ENCODE measurements at regions not wholly inside any gene's neighbourhood (a gene's known extent, or its start where the extent isn't known, plus 50 kb on each side); places are given as distances from the start of the nearest gene placed in this dataset.
A peak's percentile ranks its signal among the peaks of the same experiment; 100 is the strongest.

- no peak for DNase-seq
These were observed 494.3 kb downstream of the FOXO1 start for GRCh38 chr13:40172149-40172591.

GRCh38 chr13:40172878-40173277, 493.6 kb downstream of the FOXO1 start:
- Histone ChIP-seq H4K91ac (ENCODE audit: low read depth, low read length) (peak overlapping the region; percentile 65), H4K12ac (ENCODE audit: low read depth, low read length) (peak overlapping the region; percentile 40), H3K4ac (ENCODE audit: low read depth, low read length) (peak overlapping the region; percentile 19), H3K79me2 (ENCODE audit: control insufficient read depth, insufficient read depth, low read length, poor library complexity) (peaks cover 2% of the 10 kb centered on the region), H2BK5ac (ENCODE audit: low read depth, low read length, poor library complexity) (no peak overlapping the region), H2AK5ac (ENCODE audit: low read length) (peak overlapping the region; percentile 73), H3K27ac (ENCODE audit: low read depth, low read length) (no peak overlapping the region), H3K18ac (ENCODE audit: low read length) (peak overlapping the region; percentile 25), H4K8ac (ENCODE audit: low read depth, low read length) (peak overlapping the region; percentile 58), H3K23ac (ENCODE audit: low read length) (no peak overlapping the region), H3K4me1 (ENCODE audit: control insufficient read depth in 1 of 2, insufficient read depth in 2 of 2, low read length in 2 of 2) (peaks cover 6 to 9% of the 10 kb centered on the region in 2 experiments), H3K4me3 (ENCODE audit: low read depth, low read length) (no peak overlapping the region), H3K27me3 (ENCODE audit: insufficient read depth, low read length) (no peaks in the 10 kb centered on the region), H2BK120ac (ENCODE audit: insufficient read depth, low read length, poor library complexity) (peak overlapping the region; percentile 36), H3K4me2 (ENCODE audit: low read length) (no peak overlapping the region), H2BK12ac (ENCODE audit: low read length) (peak overlapping the region; percentile 45), H3K36me3 (ENCODE audit: control insufficient read depth in 1 of 2, insufficient read depth in 2 of 2, low read length in 2 of 2) (no peaks in the 10 kb centered on the region), H3K14ac (ENCODE audit: low read length) (no peak overlapping the region), H3K9me3 (ENCODE audit: insufficient read depth, low read depth, low read length) (no peaks in the 10 kb centered on the region), H2AFZ (ENCODE audit: insufficient read depth, low read length, poor library complexity) (no peak overlapping the region), H3K79me1 (ENCODE audit: low read length) (peaks cover 8% of the 10 kb centered on the region), H3K9ac (ENCODE audit: low read length) (no peak overlapping the region)
- no CpG with 5 or more reads among the region's 7 CpGs for WGBS (ENCODE audit: extremely low coverage, insufficient coverage, insufficient read length)
- no peak for DNase-seq

More at GRCh38 chr13:40172149-40172591, 494.3 kb downstream of the FOXO1 start:
- H3K79me2 ChIP-seq (ENCODE audit: control insufficient read depth, insufficient read depth, low read length, poor library complexity), result peaks cover 2% of the 10 kb centered on the region
- H3K14ac ChIP-seq (ENCODE audit: low read length), result peak overlapping the region; percentile 76
- H4K91ac ChIP-seq (ENCODE audit: low read depth, low read length), result peak overlapping the region; percentile 65
- H3K18ac ChIP-seq (ENCODE audit: low read length), result peak overlapping the region; percentile 56
- peak overlapping the region; percentile 45 for H3K4me2 ChIP-seq (ENCODE audit: low read length)
- peak overlapping the region; percentile 55 for H2AK5ac ChIP-seq (ENCODE audit: low read length)
- peaks cover 6 to 9% of the 10 kb centered on the region in 2 experiments for H3K4me1 ChIP-seq (ENCODE audit: control insufficient read depth in 1 of 2, insufficient read depth in 2 of 2, low read length in 2 of 2)
- H3K4me3 ChIP-seq (ENCODE audit: low read depth, low read length), result no peak overlapping the region
- H4K12ac ChIP-seq (ENCODE audit: low read depth, low read length), result peak overlapping the region; percentile 40
- H3K27ac ChIP-seq (ENCODE audit: low read depth, low read length), result no peak overlapping the region
- H3K9ac ChIP-seq (ENCODE audit: low read length), result no peak overlapping the region
- no peak overlapping the region for H3K4ac ChIP-seq (ENCODE audit: low read depth, low read length)
- H3K9me3 ChIP-seq (ENCODE audit: insufficient read depth, low read depth, low read length), result no peaks in the 10 kb centered on the region
- H3K36me3 ChIP-seq (ENCODE audit: control insufficient read depth in 1 of 2, insufficient read depth in 2 of 2, low read length in 2 of 2), result no peaks in the 10 kb centered on the region
- whole genome bisulfite sequencing (ENCODE audit: extremely low coverage, insufficient coverage, insufficient read length), result no CpG with 5 or more reads among the region's 32 CpGs
- no peaks in the 10 kb centered on the region for H3K27me3 ChIP-seq (ENCODE audit: insufficient read depth, low read length)
- H2BK5ac ChIP-seq (ENCODE audit: low read depth, low read length, poor library complexity), result no peak overlapping the region
- H2AFZ ChIP-seq (ENCODE audit: insufficient read depth, low read length, poor library complexity), result peak overlapping the region; percentile 52
- H4K8ac ChIP-seq (ENCODE audit: low read depth, low read length), result peak overlapping the region; percentile 58
- H3K23ac ChIP-seq (ENCODE audit: low read length), result no peak overlapping the region
- H2BK120ac ChIP-seq (ENCODE audit: insufficient read depth, low read length, poor library complexity), result peak overlapping the region; percentile 36
- peaks cover 8% of the 10 kb centered on the region for H3K79me1 ChIP-seq (ENCODE audit: low read length)
- H2BK12ac ChIP-seq (ENCODE audit: low read length), result peak overlapping the region; percentile 87

- H2BK12ac ChIP-seq (ENCODE audit: low read length), result no peak overlapping the region
- no peak overlapping the region for H4K12ac ChIP-seq (ENCODE audit: low read depth, low read length)
- no peak overlapping the region for H4K8ac ChIP-seq (ENCODE audit: low read depth, low read length)
- H3K9ac ChIP-seq (ENCODE audit: low read length), result no peak overlapping the region
- no peak overlapping the region for H4K91ac ChIP-seq (ENCODE audit: low read depth, low read length)
- no peak overlapping the region for H3K4me2 ChIP-seq (ENCODE audit: low read length)
- H3K18ac ChIP-seq (ENCODE audit: low read length), result no peak overlapping the region
- H2AFZ ChIP-seq (ENCODE audit: insufficient read depth, low read length, poor library complexity), result no peak overlapping the region
- no peak overlapping the region for H3K4me3 ChIP-seq (ENCODE audit: low read depth, low read length)
- DNase-seq, result no peak
- H3K27me3 ChIP-seq (ENCODE audit: insufficient read depth, low read length), result no peaks in the 10 kb centered on the region
- no peak overlapping the region for H3K27ac ChIP-seq (ENCODE audit: low read depth, low read length)
- no peak overlapping the region for H2AK5ac ChIP-seq (ENCODE audit: low read length)
- H3K4ac ChIP-seq (ENCODE audit: low read depth, low read length), result no peak overlapping the region
- no peaks in the 10 kb centered on the region for H3K36me3 ChIP-seq (ENCODE audit: control insufficient read depth in 1 of 2, insufficient read depth in 2 of 2, low read length in 2 of 2)
- no peak overlapping the region for H2BK120ac ChIP-seq (ENCODE audit: insufficient read depth, low read length, poor library complexity)
- no peaks in the 10 kb centered on the region for H3K9me3 ChIP-seq (ENCODE audit: insufficient read depth, low read depth, low read length)
- H3K14ac ChIP-seq (ENCODE audit: low read length), result no peak overlapping the region
- peaks cover 6 to 9% of the 10 kb centered on the region in 2 experiments for H3K4me1 ChIP-seq (ENCODE audit: control insufficient read depth in 1 of 2, insufficient read depth in 2 of 2, low read length in 2 of 2)
- H3K79me1 ChIP-seq (ENCODE audit: low read length), result peaks cover 8% of the 10 kb centered on the region
- no peak overlapping the region for H2BK5ac ChIP-seq (ENCODE audit: low read depth, low read length, poor library complexity)
- H3K79me2 ChIP-seq (ENCODE audit: control insufficient read depth, insufficient read depth, low read length, poor library complexity), result peaks cover 2% of the 10 kb centered on the region
- no peak overlapping the region for H3K23ac ChIP-seq (ENCODE audit: low read length)
These were observed 490.8 kb downstream of the FOXO1 start for GRCh38 chr13:40175639-40176038.

- no peak overlapping the region for H3K14ac ChIP-seq (ENCODE audit: low read length)
- no peak overlapping the region for H2AK5ac ChIP-seq (ENCODE audit: low read length)
- no peak overlapping the region for H3K27ac ChIP-seq (ENCODE audit: low read depth, low read length)
- H3K4me3 ChIP-seq (ENCODE audit: low read depth, low read length), result no peak overlapping the region
- no peak overlapping the region for H2BK120ac ChIP-seq (ENCODE audit: insufficient read depth, low read length, poor library complexity)
- H4K91ac ChIP-seq (ENCODE audit: low read depth, low read length), result no peak overlapping the region
- no peak for DNase-seq
- peaks cover 6 to 9% of the 10 kb centered on the region in 2 experiments for H3K4me1 ChIP-seq (ENCODE audit: control insufficient read depth in 1 of 2, insufficient read depth in 2 of 2, low read length in 2 of 2)
- no peak overlapping the region for H3K23ac ChIP-seq (ENCODE audit: low read length)
- no peak overlapping the region for H4K8ac ChIP-seq (ENCODE audit: low read depth, low read length)
- no peak overlapping the region for H3K18ac ChIP-seq (ENCODE audit: low read length)
- no peak overlapping the region for H3K9ac ChIP-seq (ENCODE audit: low read length)
- no peak overlapping the region for H3K4ac ChIP-seq (ENCODE audit: low read depth, low read length)
- H2AFZ ChIP-seq (ENCODE audit: insufficient read depth, low read length, poor library complexity), result no peak overlapping the region
- no peaks in the 10 kb centered on the region for H3K9me3 ChIP-seq (ENCODE audit: insufficient read depth, low read depth, low read length)
- peaks cover 2% of the 10 kb centered on the region for H3K79me2 ChIP-seq (ENCODE audit: control insufficient read depth, insufficient read depth, low read length, poor library complexity)
- H3K36me3 ChIP-seq (ENCODE audit: control insufficient read depth in 1 of 2, insufficient read depth in 2 of 2, low read length in 2 of 2), result no peaks in the 10 kb centered on the region
- no CpG with 5 or more reads among the region's 7 CpGs for WGBS (ENCODE audit: extremely low coverage, insufficient coverage, insufficient read length)
- H2BK12ac ChIP-seq (ENCODE audit: low read length), result no peak overlapping the region
- no peak overlapping the region for H2BK5ac ChIP-seq (ENCODE audit: low read depth, low read length, poor library complexity)
- peaks cover 8% of the 10 kb centered on the region for H3K79me1 ChIP-seq (ENCODE audit: low read length)
- no peak overlapping the region for H3K4me2 ChIP-seq (ENCODE audit: low read length)
- H4K12ac ChIP-seq (ENCODE audit: low read depth, low read length), result no peak overlapping the region
- no peaks in the 10 kb centered on the region for H3K27me3 ChIP-seq (ENCODE audit: insufficient read depth, low read length)
These were observed 490.2 kb downstream of the FOXO1 start for GRCh38 chr13:40176242-40176641.

Measured in trophoblast cell (in vitro differentiated cells and primary cell).